ENCODE measurements at regions not wholly inside any gene's neighbourhood (a gene's known extent, or its start where the extent isn't known, plus 50 kb on each side); places are given as distances from the start of the nearest gene placed in this dataset.

GRCh38 chr1:213820362-213821149, 167.2 kb upstream of the PROX1 start:
- in situ Hi-C loops (cut with HindIII; ENCODE audit: low sequenced_read_pairs), result no loop called here
- DNase-seq (ENCODE audit: low read depth), result no peak
- no peak for TF ChIP-seq CTCF (IDR thresholded peaks at IDR 0.05; ENCODE audit: low read depth, low read length, missing control alignments)
- H3K4me3 ChIP-seq (ENCODE audit: low read depth, low read length), result no peak overlapping the region

GRCh38 chr1:213821175-213821942, 166.4 kb upstream of the PROX1 start:
- H3K4me3 ChIP-seq (ENCODE audit: low read depth, low read length), result no peak overlapping the region

GRCh38 chr1:213821943-213822334, 165.8 kb upstream of the PROX1 start:
- no peak overlapping the region for H3K4me3 ChIP-seq (ENCODE audit: low read depth, low read length)
- TF ChIP-seq CTCF (IDR thresholded peaks at IDR 0.05; ENCODE audit: low read depth, low read length, missing control alignments), result no peak
- DNase-seq (ENCODE audit: low read depth), result no peak
- in situ Hi-C loops (cut with HindIII; ENCODE audit: low sequenced_read_pairs), result no loop called here

More at GRCh38 chr1:213821175-213821942, 166.4 kb upstream of the PROX1 start:
- DNase-seq (ENCODE audit: low read depth), result no peak
- TF ChIP-seq CTCF (IDR thresholded peaks at IDR 0.05; ENCODE audit: low read depth, low read length, missing control alignments), result no peak
- in situ Hi-C loops (cut with HindIII; ENCODE audit: low sequenced_read_pairs), result no loop called here

- H3K4me3 ChIP-seq (ENCODE audit: low read depth, low read length), result no peak overlapping the region
- in situ Hi-C loops (cut with HindIII; ENCODE audit: low sequenced_read_pairs), result no loop called here
- no peak for DNase-seq (ENCODE audit: low read depth)
- TF ChIP-seq CTCF (IDR thresholded peaks at IDR 0.05; ENCODE audit: low read depth, low read length, missing control alignments), result no peak
Measured at GRCh38 chr1:213826891-213827290, 160.9 kb upstream of the PROX1 start.

- TF ChIP-seq CTCF (IDR thresholded peaks at IDR 0.05; ENCODE audit: low read depth, low read length, missing control alignments), result no peak
- in situ Hi-C loops (cut with HindIII; ENCODE audit: low sequenced_read_pairs), result no loop called here
- DNase-seq (ENCODE audit: low read depth), result no peak
- H3K4me3 ChIP-seq (ENCODE audit: low read depth, low read length), result no peak overlapping the region
Measured at GRCh38 chr1:213828867-213829266, 158.9 kb upstream of the PROX1 start.

GRCh38 chr1:213829780-213830179, 158.0 kb upstream of the PROX1 start:
- DNase-seq (ENCODE audit: low read depth), result no peak
- no peak overlapping the region for H3K4me3 ChIP-seq (ENCODE audit: low read depth, low read length)
- in situ Hi-C loops (cut with HindIII; ENCODE audit: low sequenced_read_pairs), result no loop called here
- no peak for TF ChIP-seq CTCF (IDR thresholded peaks at IDR 0.05; ENCODE audit: low read depth, low read length, missing control alignments)
